Testis (tissue), 2 donors: ENCODE measurements at regions not wholly inside any gene's neighbourhood (a gene's known extent, or its start where the extent isn't known, plus 50 kb on each side); places are given as distances from the start of the nearest gene placed in this dataset.

ENCODE experiments used
- CTCF ChIP-seq, 3 experiments: fragments of 450-650 bp in 2 of 3; fragments of 200-600 bp in 1 of 3; sonication (generic) in 1 of 3; IDR thresholded peaks; one replicate each; pipeline ENCODE4 v1.5.1; 2016 to 2019; ENCODE audit warnings: antibody characterized with exemption in 3 of 3, mild to moderate bottlenecking in 2 of 3, moderate library complexity in 1 of 3
- POLR2A ChIP-seq: fragments of 450-650 bp; IDR thresholded peaks from one replicate; pipeline ENCODE4 v1.6.1; 2017; ENCODE audit warnings: antibody characterized with exemption, mild to moderate bottlenecking, moderate library complexity

- no peak for TF ChIP-seq CTCF (IDR thresholded peaks at IDR 0.05)
- TF ChIP-seq POLR2A, result no peak
These were observed 1082.0 kb upstream of the CNTN5 start for GRCh38 chr11:97938789-97939188.
